ENCODE measurements at regions not wholly inside any gene's neighbourhood (a gene's known extent, or its start where the extent isn't known, plus 50 kb on each side); places are given as distances from the start of the nearest gene placed in this dataset.

DNA sequence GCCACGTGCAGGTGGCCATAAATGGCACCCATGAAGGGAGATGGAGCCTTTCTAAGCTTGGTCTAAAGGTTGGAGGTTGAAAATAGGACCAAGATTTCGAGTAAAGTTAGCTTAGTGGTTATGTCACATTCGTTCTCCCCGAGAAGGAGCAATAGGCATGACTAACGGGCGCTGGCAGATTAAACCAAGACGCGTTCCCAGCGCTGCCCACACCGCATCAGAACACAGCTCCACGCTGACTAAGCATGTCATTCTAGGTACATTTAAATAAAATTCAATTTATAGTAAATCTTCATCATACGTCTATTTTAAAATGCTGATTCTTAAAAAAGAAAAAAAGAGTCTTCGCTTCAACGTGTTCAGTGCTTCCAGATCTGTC lies 95.0 kb upstream of the IRS2 start:
- TF ChIP-seq, protein P1, sequence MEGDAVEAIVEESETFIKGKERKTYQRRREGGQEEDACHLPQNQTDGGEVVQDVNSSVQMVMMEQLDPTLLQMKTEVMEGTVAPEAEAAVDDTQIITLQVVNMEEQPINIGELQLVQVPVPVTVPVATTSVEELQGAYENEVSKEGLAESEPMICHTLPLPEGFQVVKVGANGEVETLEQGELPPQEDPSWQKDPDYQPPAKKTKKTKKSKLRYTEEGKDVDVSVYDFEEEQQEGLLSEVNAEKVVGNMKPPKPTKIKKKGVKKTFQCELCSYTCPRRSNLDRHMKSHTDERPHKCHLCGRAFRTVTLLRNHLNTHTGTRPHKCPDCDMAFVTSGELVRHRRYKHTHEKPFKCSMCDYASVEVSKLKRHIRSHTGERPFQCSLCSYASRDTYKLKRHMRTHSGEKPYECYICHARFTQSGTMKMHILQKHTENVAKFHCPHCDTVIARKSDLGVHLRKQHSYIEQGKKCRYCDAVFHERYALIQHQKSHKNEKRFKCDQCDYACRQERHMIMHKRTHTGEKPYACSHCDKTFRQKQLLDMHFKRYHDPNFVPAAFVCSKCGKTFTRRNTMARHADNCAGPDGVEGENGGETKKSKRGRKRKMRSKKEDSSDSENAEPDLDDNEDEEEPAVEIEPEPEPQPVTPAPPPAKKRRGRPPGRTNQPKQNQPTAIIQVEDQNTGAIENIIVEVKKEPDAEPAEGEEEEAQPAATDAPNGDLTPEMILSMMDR (IDR thresholded peaks at IDR 0.05) = no peak
- TF ChIP-seq POLR2AphosphoS5 (IDR thresholded peaks at IDR 0.05) = no peak
- TF ChIP-seq POLR2A (IDR thresholded peaks at IDR 0.05) = no peak
- TF ChIP-seq EP300 (IDR thresholded peaks at IDR 0.05) = no peak
- no peaks in the 10 kb centered on the region for H3K4me1 ChIP-seq
- H3K27me3 ChIP-seq = peaks cover 0 to 8% (median 0%) of the 10 kb centered on the region in 3 donors
- H3K36me3 ChIP-seq = no peaks in the 10 kb centered on the region
- DNase-seq = no peak
- intact Hi-C loops (cut with DNase I; ENCODE audit: low total_unique reads) = no loop called here
- no peak overlapping the region for H3K27ac ChIP-seq
- WGBS, 5 donors = 88 to 95% (median 91%) methylated on average over 14 of the region's 14 CpGs
- H3K9me3 ChIP-seq = no peaks in the 10 kb centered on the region
- no peak overlapping the region for H3K4me3 ChIP-seq

DNA sequence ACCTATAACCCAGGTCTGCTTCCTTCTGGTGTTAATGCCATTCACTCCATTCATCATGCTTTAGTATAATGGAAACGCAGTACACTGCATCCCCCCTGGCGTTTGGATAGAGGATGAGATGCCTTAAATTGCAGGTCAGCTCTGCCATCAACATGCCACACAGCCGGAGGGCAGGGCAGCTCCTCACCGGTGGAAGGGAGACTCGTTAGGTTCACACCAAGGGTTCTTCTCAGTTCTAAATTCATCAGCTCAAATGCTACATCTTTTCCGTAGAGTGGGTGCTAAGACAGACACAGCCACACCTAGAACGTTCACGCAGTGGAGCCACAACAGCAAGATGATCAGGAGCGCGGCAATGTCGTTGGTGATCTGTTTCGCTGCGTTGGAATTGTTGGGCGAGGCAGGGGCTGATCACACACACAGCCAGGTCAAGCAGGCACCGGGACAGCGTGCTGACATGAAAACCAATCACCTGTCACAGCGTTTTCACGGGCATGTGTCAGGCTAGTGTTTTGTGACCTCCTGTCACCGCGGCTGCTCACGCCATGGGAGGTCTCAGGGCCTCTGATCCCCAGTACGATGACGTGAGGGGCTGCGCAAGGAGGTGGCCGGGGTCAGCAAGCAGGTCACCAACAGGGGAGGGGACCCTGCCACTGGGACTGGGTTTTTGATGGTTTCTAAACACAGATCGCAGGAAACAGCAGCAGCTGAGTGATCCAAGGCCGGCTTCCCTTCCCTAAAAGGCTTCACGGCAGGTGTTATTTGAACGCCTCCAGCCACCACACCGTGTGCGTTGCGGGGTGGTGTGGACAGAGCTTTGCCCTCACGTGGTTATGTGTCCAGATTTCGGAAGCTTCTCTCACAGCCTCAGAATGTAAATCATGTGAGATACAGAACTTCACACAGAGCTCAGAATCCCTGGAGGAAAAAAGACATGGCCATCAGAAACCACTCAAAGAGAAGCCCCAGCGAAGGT lies 94.3 kb upstream of the IRS2 start:
- TF ChIP-seq POLR2A (IDR thresholded peaks at IDR 0.05) (no peak), POLR2AphosphoS5 (IDR thresholded peaks at IDR 0.05) (no peak), EP300 (IDR thresholded peaks at IDR 0.05) (no peak)
- TF ChIP-seq, protein P1 (IDR thresholded peaks at IDR 0.05) = no peak
- WGBS, 5 donors = 80 to 87% (median 82%) methylated on average over 32 to 35 of the region's 35 CpGs
- DNase-seq = no peak
- intact Hi-C loops (cut with DNase I; ENCODE audit: low total_unique reads) = no loop called here
- Histone ChIP-seq H3K27me3 (peaks cover 0 to 8% (median 0%) of the 10 kb centered on the region in 3 donors), H3K27ac (no peak overlapping the region), H3K9me3 (no peaks in the 10 kb centered on the region), H3K36me3 (no peaks in the 10 kb centered on the region), H3K4me3 (no peak overlapping the region), H3K4me1 (no peaks in the 10 kb centered on the region)

DNA sequence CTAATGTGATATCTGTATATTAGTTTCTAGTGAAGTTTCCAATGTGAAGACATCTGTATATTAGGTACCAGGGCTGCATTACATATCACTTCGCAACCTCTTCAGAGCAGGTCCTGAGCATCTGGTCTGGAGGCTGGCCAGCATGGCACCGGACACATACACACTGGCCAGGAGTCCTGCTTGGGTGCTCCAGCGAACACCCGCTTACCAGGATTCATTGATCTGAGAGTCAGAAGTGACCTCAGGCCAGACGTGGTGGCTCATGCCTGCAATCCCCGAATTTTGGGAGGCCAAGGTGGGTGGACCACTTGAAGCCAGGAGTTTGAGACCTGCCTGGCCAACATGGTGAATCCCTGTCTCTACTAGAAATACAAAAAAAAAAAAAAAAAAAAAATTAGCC lies 93.0 kb upstream of the IRS2 start:
- Histone ChIP-seq H3K27me3 (peaks cover 0 to 8% (median 0%) of the 10 kb centered on the region in 3 donors), H3K4me3 (no peak overlapping the region), H3K4me1 (no peaks in the 10 kb centered on the region), H3K36me3 (no peaks in the 10 kb centered on the region), H3K27ac (no peak overlapping the region), H3K9me3 (no peaks in the 10 kb centered on the region)
- intact Hi-C loops (cut with DNase I; ENCODE audit: low total_unique reads) = no loop called here
- TF ChIP-seq POLR2AphosphoS5 (IDR thresholded peaks at IDR 0.05) = no peak
- no peak for TF ChIP-seq POLR2A (IDR thresholded peaks at IDR 0.05)
- TF ChIP-seq, protein P1 (IDR thresholded peaks at IDR 0.05) = no peak
- no peak for TF ChIP-seq EP300 (IDR thresholded peaks at IDR 0.05)
- WGBS, 5 donors = 91 to 93% (median 91%) methylated on average over 6 of the region's 6 CpGs
- no peak for DNase-seq

DNA sequence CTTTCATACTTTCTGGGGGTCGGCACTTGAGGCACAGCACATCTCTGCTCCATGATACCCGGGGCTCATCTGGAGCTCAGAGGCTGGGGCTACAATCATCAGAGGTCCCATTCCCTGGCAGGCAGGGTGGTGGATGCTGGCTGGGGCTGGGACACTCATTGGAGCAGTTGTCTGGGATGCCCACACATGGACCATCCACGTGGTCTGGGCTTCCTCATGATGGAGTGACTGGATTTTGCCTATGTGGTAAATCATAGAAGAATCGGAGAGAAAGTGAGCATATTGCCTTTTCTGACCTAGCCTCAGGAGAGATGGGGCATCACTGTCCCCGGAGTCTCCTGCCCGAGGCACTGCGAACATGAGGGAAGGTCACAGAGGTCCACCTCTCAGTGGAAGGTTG lies 91.4 kb upstream of the IRS2 start:
- intact Hi-C loops (cut with DNase I; ENCODE audit: low total_unique reads) = no loop called here

More for the DNA sequence above, 91.4 kb upstream of the IRS2 start:
- TF ChIP-seq, protein P1 (IDR thresholded peaks at IDR 0.05) = no peak
- TF ChIP-seq EP300 (IDR thresholded peaks at IDR 0.05) (no peak), POLR2AphosphoS5 (IDR thresholded peaks at IDR 0.05) (no peak), POLR2A (IDR thresholded peaks at IDR 0.05) (no peak)
- Histone ChIP-seq H3K27ac (no peak overlapping the region), H3K27me3 (peaks cover 0 to 8% (median 0%) of the 10 kb centered on the region in 3 donors), H3K4me3 (no peak overlapping the region), H3K36me3 (no peaks in the 10 kb centered on the region), H3K9me3 (no peaks in the 10 kb centered on the region), H3K4me1 (no peaks in the 10 kb centered on the region)
- 92 to 94% (median 93%) methylated on average over 7 of the region's 7 CpGs for WGBS, 5 donors
- no peak for DNase-seq
